ENCODE measurements at regions not wholly inside any gene's neighbourhood (a gene's known extent, or its start where the extent isn't known, plus 50 kb on each side); places are given as distances from the start of the nearest gene placed in this dataset.

DNA sequence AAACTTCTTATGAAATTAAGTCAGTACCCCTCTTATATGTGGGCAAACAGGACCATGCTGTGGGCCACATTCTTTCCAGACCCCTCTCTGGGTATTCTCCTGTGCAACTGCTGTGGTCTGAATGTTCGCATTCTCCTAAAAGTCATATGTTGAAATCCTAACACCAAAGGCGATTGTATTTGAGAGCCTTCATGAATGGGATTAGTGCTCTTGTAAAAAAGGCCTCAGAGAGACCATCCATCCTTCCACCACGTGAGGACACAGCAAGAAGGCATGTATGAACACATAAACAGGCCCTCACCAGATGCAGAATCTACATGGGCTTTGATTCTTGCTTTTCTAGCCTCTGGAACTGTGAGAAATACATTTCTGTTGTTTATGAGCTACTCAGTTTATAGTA is 68.0 kb upstream of the NAALADL2 start:
- no peak for DNase-seq (ENCODE audit: low read depth)
- TF ChIP-seq, protein P1, sequence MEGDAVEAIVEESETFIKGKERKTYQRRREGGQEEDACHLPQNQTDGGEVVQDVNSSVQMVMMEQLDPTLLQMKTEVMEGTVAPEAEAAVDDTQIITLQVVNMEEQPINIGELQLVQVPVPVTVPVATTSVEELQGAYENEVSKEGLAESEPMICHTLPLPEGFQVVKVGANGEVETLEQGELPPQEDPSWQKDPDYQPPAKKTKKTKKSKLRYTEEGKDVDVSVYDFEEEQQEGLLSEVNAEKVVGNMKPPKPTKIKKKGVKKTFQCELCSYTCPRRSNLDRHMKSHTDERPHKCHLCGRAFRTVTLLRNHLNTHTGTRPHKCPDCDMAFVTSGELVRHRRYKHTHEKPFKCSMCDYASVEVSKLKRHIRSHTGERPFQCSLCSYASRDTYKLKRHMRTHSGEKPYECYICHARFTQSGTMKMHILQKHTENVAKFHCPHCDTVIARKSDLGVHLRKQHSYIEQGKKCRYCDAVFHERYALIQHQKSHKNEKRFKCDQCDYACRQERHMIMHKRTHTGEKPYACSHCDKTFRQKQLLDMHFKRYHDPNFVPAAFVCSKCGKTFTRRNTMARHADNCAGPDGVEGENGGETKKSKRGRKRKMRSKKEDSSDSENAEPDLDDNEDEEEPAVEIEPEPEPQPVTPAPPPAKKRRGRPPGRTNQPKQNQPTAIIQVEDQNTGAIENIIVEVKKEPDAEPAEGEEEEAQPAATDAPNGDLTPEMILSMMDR (conservative IDR thresholded peaks at IDR 0.05; ENCODE audit: control insufficient read depth, insufficient read depth, low read depth, low read length): no peak
- H3K4me3 ChIP-seq (ENCODE audit: control insufficient read depth, low read depth, low read length): no peak overlapping the region

DNA sequence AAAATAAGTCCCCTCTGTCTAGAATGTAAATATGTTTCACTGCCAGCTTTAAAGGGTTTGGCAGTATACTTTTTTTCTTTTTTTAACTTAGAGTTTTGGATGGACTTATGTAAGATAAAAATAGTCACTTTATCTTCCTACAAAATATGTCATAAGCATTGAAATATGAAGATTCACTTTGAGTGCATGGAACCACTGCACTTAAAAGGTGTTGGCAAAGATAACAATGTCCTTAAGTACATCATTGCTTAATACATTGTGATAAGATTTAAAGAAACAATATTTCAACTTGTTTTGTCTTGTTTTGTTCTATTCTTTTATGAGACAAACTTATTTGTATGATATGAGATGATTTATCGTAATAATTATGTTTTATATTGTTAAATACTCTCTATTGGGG is 66.3 kb upstream of the NAALADL2 start:
- TF ChIP-seq, protein P1 (conservative IDR thresholded peaks at IDR 0.05; ENCODE audit: control insufficient read depth, insufficient read depth, low read depth, low read length): no peak
- DNase-seq (ENCODE audit: low read depth): no peak
- no peak overlapping the region for H3K4me3 ChIP-seq (ENCODE audit: control insufficient read depth, low read depth, low read length)
